ENCODE measurements at regions not wholly inside any gene's neighbourhood (a gene's known extent, or its start where the extent isn't known, plus 50 kb on each side); places are given as distances from the start of the nearest gene placed in this dataset.
A peak's percentile ranks its signal among the peaks of the same experiment; 100 is the strongest.
"Not testable (repeated sequence)": the region's sequence is repeated elsewhere in the genome, so short reads cannot be mapped to it uniquely, and the experiment has no call there.

- DNase-seq (ENCODE audit: low read depth, low spot score) = no peak
These were observed 499.9 kb upstream of the LMCD1 start for GRCh38 chr3:8001712-8002111.

- no peak for DNase-seq (ENCODE audit: low read depth, low spot score)
These were observed 489.7 kb upstream of the LMCD1 start for GRCh38 chr3:8011902-8012301.

GRCh38 chr3:8020047-8020841 is 481.4 kb upstream of the LMCD1 start:
- no peak for DNase-seq (ENCODE audit: low read depth, low spot score)

GRCh38 chr3:8027954-8028353 is 473.7 kb upstream of the LMCD1 start:
- DNase-seq (ENCODE audit: low read depth, low spot score) = no peak

- DNase-seq (ENCODE audit: low read depth, low spot score) = no peak
These were observed 451.3 kb upstream of the LMCD1 start for GRCh38 chr3:8050283-8050682.

- no peak for DNase-seq (ENCODE audit: low read depth, low spot score)
These were observed 449.0 kb upstream of the LMCD1 start for GRCh38 chr3:8052659-8053058.

GRCh38 chr3:8068135-8068534 is 433.5 kb upstream of the LMCD1 start:
- not testable (repeated sequence) for DNase-seq (ENCODE audit: low read depth, low spot score)

GRCh38 chr3:8069471-8069870 is 432.2 kb upstream of the LMCD1 start:
- no peak for DNase-seq (ENCODE audit: low read depth, low spot score)

- DNase-seq (ENCODE audit: low read depth, low spot score) = no peak
These were observed 431.6 kb upstream of the LMCD1 start for GRCh38 chr3:8070011-8070410.

- DNase-seq (ENCODE audit: low read depth, low spot score) = not testable (repeated sequence)
These were observed 426.9 kb upstream of the LMCD1 start for GRCh38 chr3:8074740-8075139.

GRCh38 chr3:8077126-8077525 is 424.5 kb upstream of the LMCD1 start:
- DNase-seq (ENCODE audit: low read depth, low spot score) = no peak

GRCh38 chr3:8080464-8080863 is 421.2 kb upstream of the LMCD1 start:
- no peak for DNase-seq (ENCODE audit: low read depth, low spot score)

- no peak for DNase-seq (ENCODE audit: low read depth, low spot score)
These were observed 416.1 kb upstream of the LMCD1 start for GRCh38 chr3:8085498-8085897.

- DNase-seq (ENCODE audit: low read depth, low spot score) = no peak
These were observed 413.7 kb upstream of the LMCD1 start for GRCh38 chr3:8087951-8088350.

- DNase-seq (ENCODE audit: low read depth, low spot score) = no peak
These were observed 407.2 kb upstream of the LMCD1 start for GRCh38 chr3:8094415-8094814.

- no peak for DNase-seq (ENCODE audit: low read depth, low spot score)
These were observed 405.9 kb upstream of the LMCD1 start for GRCh38 chr3:8095724-8096123.

- no peak for DNase-seq (ENCODE audit: low read depth, low spot score)
These were observed 403.9 kb upstream of the LMCD1 start for GRCh38 chr3:8097690-8098089.

GRCh38 chr3:8103954-8104353 is 397.7 kb upstream of the LMCD1 start:
- no peak for DNase-seq (ENCODE audit: low read depth, low spot score)

GRCh38 chr3:8106921-8107320 is 394.7 kb upstream of the LMCD1 start:
- no peak for DNase-seq (ENCODE audit: low read depth, low spot score)

- peak; percentile 30 for DNase-seq (ENCODE audit: low read depth, low spot score)
These were observed 390.4 kb upstream of the LMCD1 start for GRCh38 chr3:8110966-8111798.

GRCh38 chr3:8112587-8112986 is 389.0 kb upstream of the LMCD1 start:
- DNase-seq (ENCODE audit: low read depth, low spot score) = no peak

GRCh38 chr3:8113626-8114025 is 388.0 kb upstream of the LMCD1 start:
- no peak for DNase-seq (ENCODE audit: low read depth, low spot score)

GRCh38 chr3:8128686-8129085 is 372.9 kb upstream of the LMCD1 start:
- DNase-seq (ENCODE audit: low read depth, low spot score) = no peak

Measured in activated CD4-positive, CD25-positive, alpha-beta regulatory T cell treated with anti-CD3 and anti-CD28 coated beads, Interleukin-2, amount 50 U/mL, for 16 hours (primary cell).